ENCODE measurements at regions not wholly inside any gene's neighbourhood (a gene's known extent, or its start where the extent isn't known, plus 50 kb on each side); places are given as distances from the start of the nearest gene placed in this dataset.
"Not testable (repeated sequence)": the region's sequence is repeated elsewhere in the genome, so short reads cannot be mapped to it uniquely, and the experiment has no call there.

DNA sequence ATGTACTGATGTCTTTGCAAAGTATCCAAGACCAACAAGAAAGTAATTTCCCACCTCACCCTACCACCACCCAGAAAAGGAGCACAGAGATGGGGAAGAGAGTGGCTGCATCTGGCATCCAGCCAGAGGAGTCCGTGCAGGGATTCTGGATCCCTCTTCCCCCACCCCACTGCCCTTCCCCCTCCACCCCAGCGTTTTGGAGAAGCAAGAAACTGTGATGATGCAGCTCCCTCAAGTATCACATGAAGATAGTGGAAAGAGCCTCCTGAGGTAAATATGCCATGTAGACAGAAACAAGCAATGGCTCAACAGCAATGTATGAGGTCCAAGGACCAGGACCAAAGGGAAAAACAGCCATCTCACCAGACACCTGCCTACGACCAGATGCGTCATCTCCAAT lies 153.8 kb downstream of the DEPDC1B start:
- DNase-seq = no peak

DNA sequence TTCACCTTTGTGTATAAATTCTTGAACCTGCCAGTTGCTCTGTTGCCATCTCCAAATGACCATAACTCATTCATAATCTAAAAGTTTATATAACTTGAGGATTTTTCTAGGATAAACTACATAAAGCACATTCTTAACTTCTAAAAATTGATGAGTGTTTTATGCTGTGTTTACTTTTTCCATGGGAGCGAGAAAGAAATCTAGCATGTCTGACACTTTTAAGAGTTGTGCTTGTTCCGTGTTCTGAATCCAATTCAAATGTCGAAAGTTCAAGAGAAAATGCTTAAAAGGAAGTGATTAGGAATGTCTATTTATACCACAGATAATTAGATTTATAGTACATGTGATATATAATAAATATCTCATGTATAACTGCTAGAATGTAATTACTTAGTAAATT lies 154.4 kb downstream of the DEPDC1B start:
- no peak for DNase-seq

DNA sequence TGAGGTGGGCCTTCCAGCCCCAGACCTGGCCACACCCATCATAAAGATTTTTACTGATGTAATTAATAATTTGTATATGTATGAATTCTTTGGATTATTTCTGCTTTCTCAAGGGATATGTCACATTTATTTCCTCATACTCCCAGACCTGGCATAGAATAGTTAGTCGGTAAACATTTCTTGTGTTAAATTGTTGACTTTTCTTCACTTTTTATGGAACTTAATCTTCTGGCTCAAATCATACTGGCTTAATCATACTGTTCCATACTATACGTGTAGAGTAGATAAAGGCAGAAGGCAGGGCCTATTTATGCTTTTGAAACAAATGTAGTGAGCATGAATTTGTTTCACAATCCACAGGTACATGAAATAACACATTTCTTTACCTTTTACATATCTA lies 155.8 kb downstream of the DEPDC1B start:
- no peak for DNase-seq

DNA sequence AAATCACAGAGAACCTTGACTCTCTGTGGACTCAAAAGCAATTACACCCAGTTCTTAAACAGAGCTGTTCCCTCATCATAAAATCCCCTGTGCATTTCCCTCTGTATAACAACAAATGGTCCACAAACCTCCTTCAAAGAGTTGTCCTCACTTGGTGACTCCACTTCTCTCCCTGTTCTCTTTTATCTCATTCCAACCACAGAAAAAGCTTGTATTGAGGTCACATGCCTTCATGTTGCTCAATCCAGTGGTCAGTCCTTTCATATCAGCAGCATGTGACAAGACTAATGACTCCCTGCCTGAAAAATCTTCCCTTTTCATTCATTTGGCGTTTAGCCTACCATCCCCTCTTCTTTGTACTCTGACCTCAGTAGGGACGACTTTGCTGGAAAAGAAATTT lies 158.0 kb downstream of the DEPDC1B start:
- DNase-seq = no peak

DNA sequence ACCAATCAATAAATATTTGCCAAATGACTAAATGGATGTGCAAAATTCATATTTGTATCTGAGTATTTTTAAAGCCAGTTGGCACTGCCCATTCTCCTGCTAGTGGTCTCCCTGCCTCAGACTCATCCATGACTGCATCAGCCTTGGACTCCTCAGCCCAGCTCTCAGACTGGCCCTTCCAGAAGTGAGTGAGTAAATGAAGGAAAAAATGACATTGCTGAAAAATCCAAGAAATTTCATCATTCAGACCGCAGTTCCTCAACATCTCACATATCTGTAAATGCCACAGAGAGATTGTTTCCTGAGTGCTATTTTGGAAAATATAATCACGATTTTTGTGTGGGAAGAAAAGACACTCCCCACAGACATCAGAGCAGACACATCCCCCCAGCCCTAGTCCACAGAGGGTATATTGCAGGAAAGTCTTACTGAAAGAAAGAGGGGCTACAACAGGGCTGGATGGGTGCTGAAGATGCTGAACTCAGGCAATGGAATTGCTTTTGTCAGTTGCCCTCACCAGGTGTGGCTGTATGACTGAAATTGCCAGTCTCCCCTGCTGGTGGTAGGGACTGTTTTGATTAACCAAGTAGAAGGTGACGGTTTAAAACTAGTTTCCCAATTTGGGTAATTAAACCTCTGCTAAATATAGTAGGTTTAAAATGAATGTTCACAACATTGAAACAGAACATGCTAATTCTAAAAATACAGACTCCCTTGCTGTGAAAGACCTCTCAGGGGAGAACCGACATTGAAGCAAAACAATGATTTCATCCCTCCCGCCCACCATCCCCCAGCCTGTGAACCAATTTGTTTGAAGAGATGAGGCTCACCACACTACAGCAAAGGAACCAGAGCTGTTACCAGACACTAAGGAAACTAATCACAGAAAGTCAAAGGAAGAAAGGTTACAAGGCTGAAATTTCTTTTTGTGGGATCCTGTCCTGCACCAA lies 158.8 kb downstream of the DEPDC1B start:
- DNase-seq = no peak

DNA sequence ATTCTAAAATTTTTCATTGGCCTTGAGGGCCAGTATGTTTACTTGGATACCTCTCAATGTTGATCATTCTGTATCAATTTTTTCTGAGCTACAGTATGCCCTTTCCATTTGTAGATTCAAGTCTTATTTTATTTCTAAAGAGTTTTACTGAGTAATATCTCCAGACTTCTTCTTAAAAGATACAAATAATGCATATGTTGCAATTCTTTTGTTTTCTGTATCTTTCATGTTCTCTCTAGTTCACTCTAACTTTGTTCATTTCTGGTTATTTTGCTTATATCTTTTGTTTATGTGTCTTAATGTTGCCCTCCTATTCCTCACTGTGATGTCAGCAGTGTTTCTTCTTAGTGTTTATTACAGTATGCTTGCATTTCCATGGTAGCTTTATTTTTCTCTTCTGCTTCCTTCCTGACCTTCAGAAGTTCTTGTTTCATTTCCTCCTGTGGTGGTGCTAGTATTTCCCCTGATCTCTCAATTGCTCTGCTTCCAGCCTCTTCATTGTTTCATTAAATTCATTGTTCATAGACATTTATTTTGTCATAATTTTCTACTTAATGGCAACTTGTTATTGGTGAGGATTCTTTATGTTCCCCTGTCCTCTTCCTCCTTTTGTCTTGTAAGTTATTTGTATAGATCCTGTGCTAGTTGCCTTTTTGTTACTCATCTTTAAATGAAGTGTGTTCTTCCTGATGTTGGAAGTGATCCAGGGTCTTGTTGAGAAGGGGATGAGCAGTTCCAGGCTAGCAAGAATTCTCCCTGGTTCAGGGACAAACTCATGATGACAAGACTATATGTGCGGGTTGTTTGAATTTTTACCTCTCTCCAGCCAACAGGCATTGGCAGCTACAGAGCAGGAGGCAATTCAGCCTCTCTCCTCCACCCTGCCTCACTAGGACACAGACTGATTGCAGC lies 160.8 kb downstream of the DEPDC1B start:
- peak; percentile 17 for DNase-seq

DNA sequence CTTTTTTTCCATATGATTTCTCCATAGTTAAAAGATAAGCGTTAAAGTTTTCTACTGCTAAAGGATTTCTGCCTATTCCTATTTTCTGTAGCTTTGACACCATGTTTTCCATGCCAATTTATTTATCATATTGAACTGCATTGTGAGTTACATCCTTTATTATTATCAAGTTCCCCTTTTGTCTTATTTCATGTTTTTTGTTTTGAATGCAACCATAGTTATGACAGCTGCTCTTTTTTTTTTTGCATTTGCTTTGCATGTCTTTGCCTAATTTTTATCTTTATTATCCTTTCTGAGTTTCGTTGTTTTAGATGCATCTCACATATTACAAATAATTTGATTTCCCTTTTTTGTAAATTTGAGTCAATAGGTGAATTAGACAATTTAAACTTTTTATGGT lies 161.5 kb downstream of the DEPDC1B start:
- DNase-seq = no peak

DNA sequence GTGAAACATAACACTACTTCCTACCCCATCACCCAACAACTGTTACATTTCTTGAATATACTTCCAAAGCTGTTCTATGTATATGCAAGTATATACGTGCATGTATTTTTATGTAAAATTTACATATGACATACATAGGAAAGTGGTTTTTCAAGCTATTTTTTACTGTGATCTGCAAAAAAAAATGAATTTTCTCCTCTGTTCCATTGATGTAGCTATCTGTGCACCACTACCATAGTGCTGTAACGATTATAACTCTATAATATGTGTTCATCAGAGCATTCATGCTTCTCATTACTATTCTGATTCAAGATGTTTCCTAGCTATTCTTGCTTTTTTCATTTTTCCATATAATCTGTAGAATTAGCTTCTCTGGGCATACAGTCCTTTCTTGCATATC lies 164.0 kb downstream of the DEPDC1B start:
- DNase-seq = no peak

DNA sequence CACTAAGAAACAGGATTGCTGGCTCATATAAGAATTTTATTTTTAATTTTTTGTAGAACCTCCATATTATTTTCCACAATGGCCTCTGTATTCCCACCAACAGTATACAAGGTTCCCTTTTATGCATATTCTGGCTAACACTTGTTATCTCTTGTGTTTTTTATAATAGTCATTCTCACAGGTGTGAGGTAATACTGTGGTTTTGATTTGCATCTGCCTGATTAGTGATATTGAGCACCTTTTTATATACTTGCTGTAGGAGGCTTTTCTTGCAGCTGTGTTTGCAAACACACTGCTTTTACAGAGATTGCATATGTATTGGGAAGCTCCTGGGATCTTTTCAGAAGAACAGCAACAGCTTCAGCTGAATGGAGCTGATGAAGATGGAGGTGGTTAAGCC lies 164.8 kb downstream of the DEPDC1B start:
- DNase-seq = no peak

DNA sequence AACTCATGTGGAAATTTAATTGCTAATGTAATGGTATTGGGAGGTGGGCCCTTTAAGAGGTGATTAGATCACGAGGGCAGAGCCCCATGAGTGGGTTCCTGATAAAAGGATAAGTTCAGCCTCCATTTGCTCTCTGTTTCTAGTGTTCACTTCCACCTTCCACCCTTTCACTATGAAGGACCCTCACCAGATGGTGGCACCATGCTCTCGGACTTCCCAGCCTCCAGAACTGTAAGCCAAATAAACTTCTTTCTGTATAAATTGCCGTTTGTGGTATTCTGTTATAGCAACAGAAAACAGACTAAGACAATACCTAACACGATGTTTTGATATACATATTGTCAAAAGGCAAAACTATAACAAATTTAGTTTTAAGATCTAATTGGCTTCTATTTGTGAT lies 166.2 kb downstream of the DEPDC1B start:
- DNase-seq = no peak

DNA sequence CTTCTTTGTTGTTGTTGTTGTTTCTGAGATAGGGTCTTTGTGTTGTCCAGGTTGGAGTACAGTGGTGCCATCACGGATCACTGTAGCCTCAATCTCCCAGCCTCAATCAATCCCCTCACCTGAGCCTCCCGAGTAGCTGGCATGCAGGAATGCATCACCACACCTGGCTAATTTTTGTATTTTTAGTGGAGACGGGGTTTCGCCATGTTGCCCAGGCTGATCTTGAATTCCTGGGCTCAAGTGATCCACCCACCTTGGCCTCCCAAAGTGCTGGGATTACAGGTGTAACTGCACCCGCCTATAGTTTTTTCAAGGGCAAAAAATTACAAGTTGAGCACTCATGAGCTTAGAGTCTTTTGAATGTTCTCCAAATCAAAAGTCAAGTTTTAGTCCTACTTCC lies 167.2 kb downstream of the DEPDC1B start:
- DNase-seq = not testable (repeated sequence)

DNA sequence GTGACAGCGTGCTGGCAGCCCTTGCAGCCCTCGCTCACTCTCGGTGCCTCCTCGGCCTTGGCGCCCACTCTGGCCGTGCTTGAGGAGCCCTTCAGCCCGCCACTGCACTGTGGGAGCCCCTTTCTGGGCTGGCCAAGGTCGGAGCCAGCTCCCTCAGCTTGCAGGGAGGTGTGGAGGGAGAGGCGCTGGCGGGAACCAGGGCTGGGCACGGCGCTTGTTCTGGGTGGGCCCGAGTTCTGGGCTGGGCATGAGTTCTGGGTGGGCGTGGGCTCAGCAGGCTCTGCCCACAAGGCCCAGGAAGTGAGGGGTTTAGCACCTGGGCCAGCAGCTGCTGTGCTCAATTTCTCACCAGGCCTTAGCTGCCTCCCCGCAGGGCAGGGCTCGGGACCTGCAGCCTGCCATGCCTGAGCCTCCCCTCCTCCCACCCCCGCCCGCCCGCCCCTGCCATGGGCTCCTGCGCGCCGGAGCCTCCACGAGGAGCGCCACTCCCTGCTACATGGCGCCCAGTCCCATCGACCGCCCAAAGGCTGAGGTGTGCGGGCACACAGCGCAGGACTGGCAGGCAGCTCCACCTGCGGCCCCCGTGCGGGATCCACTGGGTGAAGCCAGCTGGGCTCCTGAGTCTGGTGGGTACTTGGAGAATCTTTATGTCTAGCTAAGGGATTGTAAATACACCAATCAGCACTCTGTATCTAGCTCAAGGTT lies 169.7 kb downstream of the DEPDC1B start:
- DNase-seq = not testable (repeated sequence)

DNA sequence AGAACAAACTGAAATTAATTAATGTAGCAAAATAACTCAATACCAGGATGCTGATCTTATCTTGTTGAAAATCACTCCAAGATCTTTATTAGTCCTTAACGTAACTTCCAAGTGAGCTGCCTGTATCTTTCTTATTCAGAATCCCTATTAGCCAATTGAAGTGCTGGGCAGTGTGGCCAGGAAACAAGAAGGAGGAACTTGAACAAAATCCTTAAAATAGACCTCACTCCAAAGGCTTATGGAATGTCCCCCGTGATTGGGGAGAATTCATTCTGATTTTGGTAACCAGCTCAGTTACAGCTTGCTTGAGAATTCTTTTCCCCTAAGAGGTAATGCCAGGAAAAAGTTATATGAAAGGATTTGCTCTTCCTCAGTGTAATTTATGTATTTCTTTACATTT lies 171.0 kb downstream of the DEPDC1B start:
- DNase-seq = no peak

DNA sequence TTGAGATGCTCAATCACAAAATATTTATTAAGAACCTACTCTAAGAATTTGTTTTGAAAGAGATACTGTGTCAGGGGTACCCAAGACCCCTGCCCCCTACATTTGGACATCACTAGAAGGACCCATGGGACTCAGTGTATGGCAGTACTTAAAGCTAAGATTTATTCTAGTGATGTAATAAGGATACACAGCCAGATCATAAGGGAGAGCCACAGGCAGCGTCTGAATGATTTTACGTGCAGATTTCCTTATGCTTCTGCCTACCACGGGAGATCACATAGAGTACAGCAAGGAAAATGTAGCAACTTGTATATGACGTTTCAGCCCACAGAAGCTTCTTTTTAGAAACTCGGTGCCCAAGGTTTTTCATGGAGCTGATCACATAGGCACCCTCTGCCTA lies 172.9 kb downstream of the DEPDC1B start:
- DNase-seq = no peak

DNA sequence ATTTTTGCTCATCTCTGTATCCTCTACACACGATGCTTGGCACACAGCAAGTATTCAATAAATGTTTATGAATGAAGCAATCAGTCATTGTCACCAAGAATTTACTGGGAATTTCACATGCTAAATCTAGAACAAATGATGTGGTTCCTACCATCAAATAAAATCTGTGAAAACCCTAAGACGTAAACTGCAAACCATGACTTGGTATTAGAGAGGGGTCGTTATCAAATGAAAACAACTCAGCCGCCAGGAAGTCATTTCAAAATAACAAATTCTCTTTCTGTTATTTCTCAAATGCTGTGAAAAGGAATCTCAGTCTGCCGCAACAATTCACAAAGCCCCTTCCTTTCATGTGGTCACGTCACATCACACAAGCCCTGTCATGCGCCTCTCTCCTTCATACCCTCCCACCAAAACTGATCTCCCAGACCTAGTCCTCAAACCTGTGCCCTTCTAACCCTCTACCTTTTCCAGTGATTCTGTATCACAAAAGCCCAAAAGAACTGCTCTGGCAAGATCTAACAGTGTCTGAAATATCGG lies 173.6 kb downstream of the DEPDC1B start:
- no peak for DNase-seq

DNA sequence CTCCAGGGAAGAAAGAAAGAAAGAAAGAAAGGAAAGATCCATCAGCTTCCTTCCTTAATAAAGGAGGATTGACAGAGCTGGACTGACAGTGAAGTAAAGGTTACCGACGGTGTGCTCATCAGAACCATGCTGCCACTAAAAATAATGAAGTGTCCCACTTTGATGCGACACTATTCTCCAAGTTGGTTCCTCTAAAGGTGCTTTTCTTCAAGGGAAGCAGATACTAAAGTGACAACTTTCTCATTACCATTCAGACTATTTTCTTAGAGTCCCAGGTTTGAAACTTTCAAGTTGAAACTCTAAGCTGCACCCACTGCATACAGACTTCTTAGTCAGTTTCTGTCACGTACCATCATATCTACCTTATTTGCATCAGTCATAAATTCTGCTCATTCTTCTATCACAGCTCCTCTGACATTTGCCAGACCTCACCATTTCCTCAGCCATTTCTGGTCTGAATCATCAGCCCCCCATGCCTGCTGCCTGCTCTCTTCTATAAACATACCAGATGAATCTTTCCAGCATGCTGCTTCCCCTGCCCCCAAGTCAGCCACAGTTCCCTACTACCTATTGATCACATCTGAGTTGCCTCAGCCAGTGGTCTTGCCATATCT lies 177.6 kb downstream of the DEPDC1B start:
- DNase-seq = no peak

DNA sequence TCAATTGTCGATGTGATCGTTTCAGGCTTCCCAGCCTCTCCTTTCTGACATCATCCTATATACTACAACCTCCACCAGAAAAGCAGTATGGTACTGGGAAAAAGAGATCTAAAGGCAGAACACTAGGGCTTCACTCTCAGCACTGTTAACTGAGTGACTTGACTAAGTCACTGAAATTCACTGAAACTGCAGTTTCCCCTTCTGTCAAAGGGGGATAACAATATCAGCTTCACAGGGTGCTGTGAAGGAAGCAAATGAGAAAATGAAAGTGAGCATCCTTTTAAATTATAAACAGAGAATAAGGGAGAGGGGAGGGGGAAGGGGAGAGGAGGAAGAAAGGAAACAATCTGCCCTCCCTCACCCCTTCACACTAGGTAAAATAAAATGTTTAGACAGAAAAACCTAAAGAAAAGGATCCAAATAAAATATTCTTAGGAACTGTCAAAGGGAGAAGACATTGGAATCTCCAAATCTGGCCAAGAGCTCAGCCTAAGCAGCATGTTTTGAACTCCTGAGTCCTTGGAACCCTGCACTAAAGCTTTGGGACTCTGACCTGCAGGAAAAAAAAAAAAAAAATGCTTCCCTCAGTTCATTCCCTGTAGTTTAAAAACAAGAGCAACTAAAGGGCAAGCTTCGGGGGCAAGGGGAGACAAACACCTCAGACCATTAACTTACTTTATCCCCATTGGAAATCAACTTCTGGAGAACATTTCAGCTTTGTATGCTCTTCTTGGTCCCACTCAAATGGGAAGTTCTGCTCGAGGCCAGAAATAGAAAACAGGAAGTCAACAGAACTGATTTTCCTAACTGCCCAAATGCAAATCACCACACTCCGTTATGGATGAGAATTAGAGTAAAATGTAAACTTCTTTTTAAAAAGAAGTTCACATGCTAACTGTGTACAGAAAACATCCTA lies 178.3 kb downstream of the DEPDC1B start:
- no peak for DNase-seq

DNA sequence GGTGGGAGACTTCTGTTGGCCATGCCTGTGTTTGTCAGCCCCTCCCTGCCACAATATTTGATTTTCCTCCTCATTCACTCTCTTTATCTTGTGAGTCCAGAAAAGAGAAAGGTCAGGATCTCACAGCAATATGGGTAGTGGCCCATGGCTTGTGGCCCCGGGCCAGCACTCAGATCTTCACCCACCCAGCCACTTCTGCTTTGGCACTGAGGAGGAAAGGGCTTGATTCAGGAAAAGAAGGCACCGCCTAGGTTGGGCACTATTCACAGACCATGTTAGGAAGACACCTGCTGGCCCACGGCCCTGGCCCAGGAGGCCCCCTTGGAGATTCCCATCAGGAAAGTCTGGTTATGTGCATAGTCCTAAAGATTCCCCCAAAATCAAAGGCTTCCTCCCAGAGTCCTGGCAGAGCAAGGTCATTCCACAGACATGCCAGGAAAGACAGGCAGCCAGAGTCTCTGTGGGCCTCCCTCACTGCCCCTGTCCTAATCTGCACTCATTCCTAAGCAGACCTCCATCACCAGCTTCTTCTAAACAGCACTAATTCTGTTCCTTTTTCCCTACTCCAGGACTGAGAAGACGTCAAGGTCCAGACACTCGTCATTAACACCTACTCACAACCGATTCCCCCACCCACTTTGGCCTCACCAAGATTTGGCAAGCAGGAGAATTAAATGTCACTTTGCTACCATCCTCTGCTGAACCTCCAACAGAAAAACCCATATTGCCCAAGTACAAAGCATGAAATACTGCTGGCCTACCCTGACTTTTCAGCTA lies 179.3 kb downstream of the DEPDC1B start:
- no peak for DNase-seq

DNA sequence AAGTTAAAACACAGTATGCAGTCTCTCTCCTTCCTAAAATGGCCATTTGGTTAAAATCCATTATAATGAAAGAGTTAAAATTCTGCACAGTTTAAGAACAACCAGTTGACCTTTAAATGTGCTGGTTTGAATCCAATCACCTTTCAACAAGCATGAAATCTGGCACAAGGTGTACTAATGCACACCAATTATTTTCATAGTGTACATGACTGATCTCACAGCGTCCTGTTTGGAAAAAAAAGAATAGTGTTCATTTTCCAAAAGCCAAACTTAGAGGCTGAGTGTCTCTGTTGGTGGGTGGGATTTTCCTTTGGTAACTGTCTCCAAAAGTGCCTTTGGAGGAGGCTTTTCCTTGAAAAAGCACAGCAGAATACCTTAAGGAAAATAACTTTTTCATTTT lies 180.6 kb downstream of the DEPDC1B start:
- no peak for DNase-seq

DNA sequence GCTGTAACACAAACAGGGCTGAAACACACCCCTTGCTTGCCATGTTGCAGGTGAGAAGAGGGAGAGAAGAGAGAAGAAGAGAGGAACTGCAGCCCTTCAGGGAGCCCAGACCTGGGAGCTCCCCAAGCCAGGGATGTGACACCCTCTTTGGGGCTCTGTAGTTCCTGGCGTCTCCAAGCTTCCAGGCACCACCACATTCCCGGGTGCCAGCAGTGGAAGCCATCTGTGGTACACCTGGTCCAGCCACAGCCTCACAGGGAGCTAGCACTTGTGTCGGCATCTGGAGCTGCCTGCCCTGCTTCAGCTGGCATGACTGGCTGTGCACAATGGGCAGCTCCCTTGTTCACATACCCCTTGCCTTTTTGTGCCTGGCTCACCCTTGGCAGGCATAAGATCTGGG lies 182.1 kb downstream of the DEPDC1B start:
- DNase-seq = no peak
